ENCODE measurements at regions not wholly inside any gene's neighbourhood (a gene's known extent, or its start where the extent isn't known, plus 50 kb on each side); places are given as distances from the start of the nearest gene placed in this dataset.

GRCh38 chr18:38571651-38572050, 1006.1 kb upstream of the CELF4 start:
- no peaks in the 10 kb centered on the region for H3K27me3 Mint-ChIP-seq
- no peak overlapping the region for H3K27ac Mint-ChIP-seq (ENCODE audit: low read depth)
- H3K4me3 Mint-ChIP-seq = no peak overlapping the region
- H3K9me3 Mint-ChIP-seq = peaks cover 5% of the 10 kb centered on the region
- ATAC-seq (replicated peaks; ENCODE audit: extremely low read depth, poor library complexity, severe bottlenecking) = no peak
- DNase-seq (ENCODE audit: low spot score in 2 of 2) = no peak
- no peaks in the 10 kb centered on the region for H3K36me3 Mint-ChIP-seq (ENCODE audit: insufficient read depth)
- no peaks in the 10 kb centered on the region for H3K4me1 Mint-ChIP-seq

GRCh38 chr18:38565513-38565912, 999.9 kb upstream of the CELF4 start:
- Mint-ChIP-seq H3K9me3 (peaks cover 7% of the 10 kb centered on the region), H3K27me3 (no peaks in the 10 kb centered on the region), H3K36me3 (ENCODE audit: insufficient read depth) (peaks cover 1% of the 10 kb centered on the region), H3K4me3 (no peak overlapping the region), H3K27ac (ENCODE audit: low read depth) (no peak overlapping the region), H3K4me1 (no peaks in the 10 kb centered on the region)
- DNase-seq (ENCODE audit: low spot score in 2 of 2) = no peak
- ATAC-seq (replicated peaks; ENCODE audit: extremely low read depth, poor library complexity, severe bottlenecking) = no peak

DNA sequence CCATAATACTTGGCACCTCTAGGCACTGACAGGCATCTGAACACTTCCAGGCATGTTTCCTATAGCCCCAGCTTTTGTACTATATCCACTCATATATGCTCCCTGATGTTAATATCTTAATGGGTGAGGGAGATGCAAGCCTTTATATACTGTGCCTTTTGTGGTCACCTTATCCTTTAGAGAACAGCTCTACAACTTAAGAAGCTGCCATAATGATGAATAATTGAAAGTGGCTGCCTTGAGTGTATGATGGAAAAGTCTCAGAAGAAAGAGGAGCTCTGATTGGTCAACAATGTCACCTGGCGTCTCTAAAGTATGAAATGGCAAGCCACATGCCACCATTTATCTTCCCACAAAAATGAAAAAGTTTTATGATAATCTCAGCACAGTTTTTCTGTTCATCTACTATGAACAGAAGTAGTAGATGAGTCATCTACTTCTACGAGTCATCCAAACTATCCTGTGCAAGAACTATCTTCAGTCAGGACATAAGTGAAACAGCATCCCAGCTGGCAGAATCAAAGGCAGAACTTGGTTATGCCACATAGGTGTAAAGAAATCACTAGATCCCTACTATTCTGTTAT, 997.9 kb upstream of the CELF4 start:
- Mint-ChIP-seq H3K9me3 (peaks cover 7% of the 10 kb centered on the region), H3K27me3 (no peaks in the 10 kb centered on the region), H3K4me1 (no peaks in the 10 kb centered on the region), H3K36me3 (ENCODE audit: insufficient read depth) (peaks cover 1% of the 10 kb centered on the region), H3K4me3 (no peak overlapping the region), H3K27ac (ENCODE audit: low read depth) (no peak overlapping the region)
- ATAC-seq (replicated peaks; ENCODE audit: extremely low read depth, poor library complexity, severe bottlenecking) (no peak), DNase-seq (ENCODE audit: low spot score in 2 of 2) (no peak)

DNA sequence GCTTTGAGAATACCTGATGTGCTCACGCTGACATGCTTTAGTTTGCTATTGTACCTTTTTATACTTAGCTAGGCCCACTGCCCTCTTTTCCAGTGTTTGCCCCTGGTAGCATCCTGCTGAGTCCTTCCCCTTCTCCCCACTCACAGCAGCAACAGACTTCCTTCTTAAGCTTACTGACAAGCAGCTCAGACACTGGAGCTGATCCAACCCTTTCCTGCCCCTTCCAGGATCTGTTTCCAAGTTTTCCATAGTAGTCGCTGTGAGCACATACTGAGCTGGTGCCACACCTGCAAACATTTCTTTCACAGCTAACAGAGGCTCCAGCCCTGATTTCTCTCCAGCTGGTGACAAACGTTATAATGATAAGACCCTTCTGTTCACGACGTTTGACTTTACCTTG, 991.4 kb upstream of the CELF4 start:
- H3K4me1 Mint-ChIP-seq = no peaks in the 10 kb centered on the region
- H3K27ac Mint-ChIP-seq (ENCODE audit: low read depth) = no peak overlapping the region
- no peaks in the 10 kb centered on the region for H3K27me3 Mint-ChIP-seq
- no peak for ATAC-seq (replicated peaks; ENCODE audit: extremely low read depth, poor library complexity, severe bottlenecking)
- H3K36me3 Mint-ChIP-seq (ENCODE audit: insufficient read depth) = no peaks in the 10 kb centered on the region
- H3K9me3 Mint-ChIP-seq = peaks cover 8% of the 10 kb centered on the region
- H3K4me3 Mint-ChIP-seq = no peak overlapping the region
- DNase-seq (ENCODE audit: low spot score in 2 of 2) = no peak

DNA sequence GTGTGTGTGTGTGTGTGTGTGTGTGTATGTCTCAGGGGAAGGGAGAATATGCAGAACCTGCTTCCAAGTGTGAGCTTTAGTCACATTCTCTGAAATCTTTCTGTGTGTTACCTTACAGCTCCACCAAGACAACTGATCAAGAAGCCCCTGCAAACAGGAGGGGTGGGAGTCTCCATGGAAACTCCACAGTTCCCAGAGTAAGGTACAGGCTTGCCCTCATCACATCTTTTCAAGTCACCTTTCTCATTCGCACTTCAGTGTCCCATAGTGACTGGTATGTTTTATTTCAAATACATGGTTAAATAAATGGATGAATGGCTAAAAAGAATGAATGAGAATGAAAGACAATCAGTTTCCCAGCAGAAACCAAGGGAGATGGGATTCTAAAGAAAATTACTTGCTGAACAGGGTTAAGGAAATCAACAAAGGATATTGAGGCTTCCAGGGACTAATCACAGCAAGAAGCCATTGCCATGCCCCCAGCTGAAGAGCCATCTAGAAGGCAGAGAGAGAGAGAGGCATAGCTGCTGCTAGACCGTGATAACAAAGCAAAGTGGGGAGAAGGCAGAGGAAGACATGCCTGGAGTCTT, 987.2 kb upstream of the CELF4 start:
- Mint-ChIP-seq H3K4me1 (no peaks in the 10 kb centered on the region), H3K9me3 (peaks cover 20% of the 10 kb centered on the region), H3K4me3 (no peak overlapping the region), H3K27ac (ENCODE audit: low read depth) (no peak overlapping the region), H3K36me3 (ENCODE audit: insufficient read depth) (peaks cover 2% of the 10 kb centered on the region), H3K27me3 (no peaks in the 10 kb centered on the region)
- DNase-seq (ENCODE audit: low spot score in 2 of 2) (no peak), ATAC-seq (replicated peaks; ENCODE audit: extremely low read depth, poor library complexity, severe bottlenecking) (no peak)

- H3K9me3 Mint-ChIP-seq = peaks cover 20% of the 10 kb centered on the region
- H3K27me3 Mint-ChIP-seq = no peaks in the 10 kb centered on the region
- ATAC-seq (replicated peaks; ENCODE audit: extremely low read depth, poor library complexity, severe bottlenecking) (no peak), DNase-seq (ENCODE audit: low spot score in 2 of 2) (no peak)
- no peaks in the 10 kb centered on the region for H3K4me1 Mint-ChIP-seq
- H3K4me3 Mint-ChIP-seq = no peak overlapping the region
- no peak overlapping the region for H3K27ac Mint-ChIP-seq (ENCODE audit: low read depth)
- H3K36me3 Mint-ChIP-seq (ENCODE audit: insufficient read depth) = peaks cover 2% of the 10 kb centered on the region
Measured at GRCh38 chr18:38551881-38552280, 986.3 kb upstream of the CELF4 start.

DNA sequence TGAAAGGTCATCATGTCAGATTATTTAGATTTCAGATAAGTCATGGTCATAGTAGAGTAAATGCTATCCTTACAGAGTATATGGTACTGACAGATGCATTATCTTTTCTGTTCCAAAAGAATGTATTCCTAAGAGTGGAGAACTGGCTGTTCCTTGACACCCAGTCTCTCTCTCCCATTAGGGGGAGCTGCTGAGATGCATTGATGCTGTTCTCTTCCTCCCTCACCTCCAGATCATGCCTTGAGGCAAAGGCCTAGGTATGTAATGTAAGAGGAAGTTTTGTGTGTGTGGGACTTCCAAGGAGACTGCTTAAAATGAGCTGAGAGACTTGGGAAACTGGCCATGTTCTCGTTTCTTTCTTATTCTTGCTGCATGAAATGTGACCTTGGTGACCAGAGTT, 979.5 kb upstream of the CELF4 start:
- no peak overlapping the region for H3K4me3 Mint-ChIP-seq
- no peak for DNase-seq (ENCODE audit: low spot score in 2 of 2)
- H3K36me3 Mint-ChIP-seq (ENCODE audit: insufficient read depth) = peaks cover 3% of the 10 kb centered on the region
- ATAC-seq (replicated peaks; ENCODE audit: extremely low read depth, poor library complexity, severe bottlenecking) = no peak
- no peak overlapping the region for H3K27ac Mint-ChIP-seq (ENCODE audit: low read depth)
- no peaks in the 10 kb centered on the region for H3K27me3 Mint-ChIP-seq
- no peaks in the 10 kb centered on the region for H3K4me1 Mint-ChIP-seq
- H3K9me3 Mint-ChIP-seq = peaks cover 8% of the 10 kb centered on the region

GRCh38 chr18:38539856-38540255, 974.3 kb upstream of the CELF4 start:
- peaks cover 13% of the 10 kb centered on the region for H3K9me3 Mint-ChIP-seq
- no peaks in the 10 kb centered on the region for H3K27me3 Mint-ChIP-seq
- no peak overlapping the region for H3K27ac Mint-ChIP-seq (ENCODE audit: low read depth)
- H3K36me3 Mint-ChIP-seq (ENCODE audit: insufficient read depth) = peaks cover 3% of the 10 kb centered on the region
- ATAC-seq (replicated peaks; ENCODE audit: extremely low read depth, poor library complexity, severe bottlenecking) (no peak), DNase-seq (ENCODE audit: low spot score in 2 of 2) (no peak)
- no peaks in the 10 kb centered on the region for H3K4me1 Mint-ChIP-seq
- H3K4me3 Mint-ChIP-seq = no peak overlapping the region

DNA sequence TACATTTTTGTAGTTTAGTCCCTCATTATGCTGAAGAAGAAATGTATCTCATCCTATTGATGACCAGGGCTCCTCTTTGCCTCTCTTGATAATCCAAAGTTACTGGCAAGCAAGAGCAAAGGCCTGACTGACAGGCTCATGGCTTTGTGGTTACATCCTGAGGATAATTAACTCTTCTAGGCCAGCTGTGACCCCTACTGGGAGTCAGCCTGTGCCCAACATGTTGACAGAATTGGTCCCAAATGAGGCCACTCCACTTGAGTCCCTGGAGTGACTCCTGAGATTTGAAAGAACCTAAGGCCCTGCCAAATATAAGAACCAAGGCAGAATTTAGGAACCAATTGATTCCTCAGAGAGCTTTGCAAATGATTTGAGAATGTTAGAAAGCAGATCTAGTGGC, 973.8 kb upstream of the CELF4 start:
- H3K27me3 Mint-ChIP-seq = no peaks in the 10 kb centered on the region
- H3K9me3 Mint-ChIP-seq = peaks cover 13% of the 10 kb centered on the region
- DNase-seq (ENCODE audit: low spot score in 2 of 2) (no peak), ATAC-seq (replicated peaks; ENCODE audit: extremely low read depth, poor library complexity, severe bottlenecking) (no peak)
- H3K4me1 Mint-ChIP-seq = no peaks in the 10 kb centered on the region
- H3K36me3 Mint-ChIP-seq (ENCODE audit: insufficient read depth) = peaks cover 3% of the 10 kb centered on the region
- no peak overlapping the region for H3K27ac Mint-ChIP-seq (ENCODE audit: low read depth)
- H3K4me3 Mint-ChIP-seq = no peak overlapping the region

DNA sequence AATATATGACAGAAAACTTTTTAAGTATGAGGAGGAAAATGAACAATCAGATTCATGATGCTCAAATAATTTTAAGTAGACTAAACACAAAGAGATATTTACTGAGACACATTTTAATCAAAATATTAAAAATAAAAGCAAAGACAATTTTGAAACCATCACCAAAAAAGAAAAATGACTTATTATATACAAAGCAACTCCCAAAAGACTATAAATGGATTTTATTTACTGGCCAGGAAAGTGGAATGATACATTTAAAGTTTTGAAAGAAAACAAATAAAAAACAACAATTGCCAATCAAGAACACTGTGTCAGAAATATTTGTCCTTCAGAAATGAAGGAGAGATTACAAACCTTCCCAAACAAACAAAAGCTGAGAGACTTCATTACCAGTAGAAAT, 968.5 kb upstream of the CELF4 start:
- Mint-ChIP-seq H3K36me3 (ENCODE audit: insufficient read depth) (no peaks in the 10 kb centered on the region), H3K27me3 (no peaks in the 10 kb centered on the region), H3K4me1 (no peaks in the 10 kb centered on the region), H3K27ac (ENCODE audit: low read depth) (no peak overlapping the region), H3K4me3 (no peak overlapping the region), H3K9me3 (peaks cover 5% of the 10 kb centered on the region)
- no peak for ATAC-seq (replicated peaks; ENCODE audit: extremely low read depth, poor library complexity, severe bottlenecking)
- DNase-seq (ENCODE audit: low spot score in 2 of 2) = no peak

DNA sequence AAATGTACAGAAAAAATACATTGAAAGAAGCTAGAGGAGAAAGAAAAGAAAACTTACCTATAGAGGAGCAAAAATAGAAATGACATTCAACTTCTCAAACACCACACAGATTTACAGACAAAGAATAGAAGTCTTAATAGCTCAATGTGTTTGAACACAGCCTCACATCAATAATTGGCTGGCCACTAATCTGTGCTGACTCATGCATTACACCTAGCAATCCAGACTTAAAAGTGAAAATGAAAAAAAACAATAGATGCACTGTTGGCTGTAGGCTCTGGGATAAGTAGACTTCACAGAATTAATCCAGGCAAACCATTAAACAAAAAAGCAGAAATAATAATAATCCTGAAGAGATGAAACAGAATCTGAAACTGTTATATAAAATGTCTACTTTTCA, 961.3 kb upstream of the CELF4 start:
- Mint-ChIP-seq H3K27ac (ENCODE audit: low read depth) (no peak overlapping the region), H3K4me1 (no peaks in the 10 kb centered on the region), H3K9me3 (peaks cover 6% of the 10 kb centered on the region), H3K27me3 (no peaks in the 10 kb centered on the region), H3K36me3 (ENCODE audit: insufficient read depth) (no peaks in the 10 kb centered on the region), H3K4me3 (no peak overlapping the region)
- ATAC-seq (replicated peaks; ENCODE audit: extremely low read depth, poor library complexity, severe bottlenecking) = no peak
- DNase-seq (ENCODE audit: low spot score in 2 of 2) = no peak

- Mint-ChIP-seq H3K27me3 (no peaks in the 10 kb centered on the region), H3K27ac (ENCODE audit: low read depth) (no peak overlapping the region), H3K9me3 (peaks cover 6% of the 10 kb centered on the region), H3K4me1 (no peaks in the 10 kb centered on the region), H3K36me3 (ENCODE audit: insufficient read depth) (no peaks in the 10 kb centered on the region), H3K4me3 (no peak overlapping the region)
- DNase-seq (ENCODE audit: low spot score in 2 of 2) = no peak
- no peak for ATAC-seq (replicated peaks; ENCODE audit: extremely low read depth, poor library complexity, severe bottlenecking)
Measured at GRCh38 chr18:38525039-38525438, 959.4 kb upstream of the CELF4 start.

DNA sequence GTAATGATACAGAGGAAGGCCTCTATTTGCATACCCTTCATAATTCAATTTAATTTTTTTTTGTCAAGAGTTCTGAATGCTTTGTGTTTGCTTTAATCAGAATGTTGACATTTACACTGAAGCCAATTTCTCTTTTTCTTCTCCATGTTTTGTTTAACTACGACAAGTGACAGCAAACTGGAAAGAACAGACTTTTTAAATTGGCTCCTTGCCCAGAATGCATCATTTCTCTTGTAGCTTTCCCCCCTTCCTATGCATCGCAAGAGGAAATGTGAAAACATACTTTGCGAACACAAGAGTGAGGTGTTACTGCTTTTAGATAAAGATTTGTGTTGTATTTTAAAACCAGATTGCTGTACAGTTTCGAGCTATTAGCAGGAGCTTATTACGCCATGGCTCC, 955.2 kb upstream of the CELF4 start:
- no peak for ATAC-seq (replicated peaks; ENCODE audit: extremely low read depth, poor library complexity, severe bottlenecking)
- no peak overlapping the region for H3K27ac Mint-ChIP-seq (ENCODE audit: low read depth)
- no peak overlapping the region for H3K4me3 Mint-ChIP-seq
- no peaks in the 10 kb centered on the region for H3K4me1 Mint-ChIP-seq
- H3K36me3 Mint-ChIP-seq (ENCODE audit: insufficient read depth) = no peaks in the 10 kb centered on the region
- DNase-seq (ENCODE audit: low spot score in 2 of 2) = no peak
- peaks cover 12% of the 10 kb centered on the region for H3K9me3 Mint-ChIP-seq
- H3K27me3 Mint-ChIP-seq = no peaks in the 10 kb centered on the region

Measured in central memory CD8-positive, alpha-beta T cell (primary cell).